ENCODE measurements at regions not wholly inside any gene's neighbourhood (a gene's known extent, or its start where the extent isn't known, plus 50 kb on each side); places are given as distances from the start of the nearest gene placed in this dataset.

DNA sequence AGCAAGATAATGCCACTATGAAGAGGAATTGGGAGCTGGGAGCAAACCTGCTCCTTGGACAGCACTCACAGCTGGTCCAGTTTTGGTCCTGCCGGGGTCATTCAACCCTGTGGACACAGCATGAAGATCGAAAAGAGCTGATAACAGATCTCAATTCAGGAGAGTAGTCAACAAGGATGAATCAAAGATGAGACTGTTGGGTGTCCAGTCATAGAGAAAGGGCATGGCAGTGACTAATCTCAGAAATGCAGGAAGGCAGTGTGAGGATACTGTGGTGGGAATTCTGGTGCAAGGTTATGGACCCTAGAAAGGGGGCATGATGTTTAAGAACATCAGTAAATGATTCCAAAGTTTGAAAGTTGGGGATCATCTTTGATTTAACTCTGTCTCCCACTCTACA, 261.4 kb upstream of the ZP4 start:
- FAIRE-seq, result no peak

DNA sequence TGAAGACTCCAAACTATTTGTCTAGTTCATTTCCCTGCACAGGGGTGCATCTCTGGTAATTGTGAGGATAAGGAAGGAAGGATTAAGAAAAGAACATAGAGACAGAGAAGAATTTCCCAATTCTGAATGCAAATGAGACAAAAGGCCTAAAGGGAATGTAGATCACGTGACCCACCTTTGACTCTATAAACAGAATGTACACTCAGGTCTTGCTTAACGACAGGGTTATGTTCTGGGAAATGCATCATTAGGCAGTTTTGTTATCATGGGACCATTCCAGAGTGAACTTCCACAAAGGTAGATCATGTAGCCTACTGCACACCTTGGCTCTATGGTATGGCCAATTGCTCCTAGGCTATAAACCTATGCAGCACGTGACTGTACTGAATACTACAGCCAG, 252.3 kb upstream of the ZP4 start:
- no peak for FAIRE-seq

DNA sequence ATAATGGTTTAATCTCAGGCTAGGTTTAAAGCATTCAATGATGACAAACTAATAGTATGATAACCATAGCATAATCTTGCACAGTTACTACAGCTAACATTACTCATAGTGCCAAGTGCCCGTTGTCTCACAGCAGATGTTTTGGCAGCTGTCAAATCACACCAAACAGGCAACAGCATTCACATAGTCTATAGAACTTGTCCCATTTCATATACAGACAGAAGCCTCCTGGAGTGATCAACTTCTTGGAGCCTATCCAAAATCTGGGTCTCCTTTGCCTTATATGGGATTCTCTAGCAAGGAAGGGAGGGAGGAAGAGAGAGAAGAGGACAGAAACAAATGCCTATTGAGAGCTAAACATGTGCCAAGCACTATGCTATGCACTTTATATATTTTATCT, 250.6 kb upstream of the ZP4 start:
- no peak for FAIRE-seq

GRCh38 chr1:238139713-238140112, 249.0 kb upstream of the ZP4 start:
- no peak for FAIRE-seq

DNA sequence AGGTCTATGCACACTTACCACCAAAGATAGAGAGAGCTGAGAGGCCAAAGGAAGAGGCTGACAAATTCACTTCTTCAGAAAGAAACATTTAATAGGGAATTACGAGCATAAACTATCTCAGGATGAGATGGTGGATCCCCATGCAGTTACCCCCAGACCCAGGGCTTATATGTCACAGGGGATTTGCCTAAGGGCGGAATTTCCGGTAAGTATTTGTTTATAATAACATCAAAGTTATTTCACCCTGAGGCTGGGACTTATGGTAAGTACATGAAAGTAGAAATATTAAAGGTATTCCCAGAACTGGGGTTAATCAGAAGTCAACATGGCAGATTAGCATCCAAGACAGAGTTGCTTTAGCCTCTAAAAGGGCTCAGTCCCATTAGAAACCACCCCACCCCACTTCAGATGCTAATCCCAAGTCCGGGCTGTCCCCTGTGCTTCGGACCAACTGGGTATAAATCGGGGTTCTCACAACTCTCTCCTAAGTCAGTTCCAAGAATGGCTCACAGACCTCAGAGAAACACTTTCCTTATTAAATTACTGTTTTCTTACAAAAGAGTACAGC, 247.4 kb upstream of the ZP4 start:
- no peak for FAIRE-seq

DNA sequence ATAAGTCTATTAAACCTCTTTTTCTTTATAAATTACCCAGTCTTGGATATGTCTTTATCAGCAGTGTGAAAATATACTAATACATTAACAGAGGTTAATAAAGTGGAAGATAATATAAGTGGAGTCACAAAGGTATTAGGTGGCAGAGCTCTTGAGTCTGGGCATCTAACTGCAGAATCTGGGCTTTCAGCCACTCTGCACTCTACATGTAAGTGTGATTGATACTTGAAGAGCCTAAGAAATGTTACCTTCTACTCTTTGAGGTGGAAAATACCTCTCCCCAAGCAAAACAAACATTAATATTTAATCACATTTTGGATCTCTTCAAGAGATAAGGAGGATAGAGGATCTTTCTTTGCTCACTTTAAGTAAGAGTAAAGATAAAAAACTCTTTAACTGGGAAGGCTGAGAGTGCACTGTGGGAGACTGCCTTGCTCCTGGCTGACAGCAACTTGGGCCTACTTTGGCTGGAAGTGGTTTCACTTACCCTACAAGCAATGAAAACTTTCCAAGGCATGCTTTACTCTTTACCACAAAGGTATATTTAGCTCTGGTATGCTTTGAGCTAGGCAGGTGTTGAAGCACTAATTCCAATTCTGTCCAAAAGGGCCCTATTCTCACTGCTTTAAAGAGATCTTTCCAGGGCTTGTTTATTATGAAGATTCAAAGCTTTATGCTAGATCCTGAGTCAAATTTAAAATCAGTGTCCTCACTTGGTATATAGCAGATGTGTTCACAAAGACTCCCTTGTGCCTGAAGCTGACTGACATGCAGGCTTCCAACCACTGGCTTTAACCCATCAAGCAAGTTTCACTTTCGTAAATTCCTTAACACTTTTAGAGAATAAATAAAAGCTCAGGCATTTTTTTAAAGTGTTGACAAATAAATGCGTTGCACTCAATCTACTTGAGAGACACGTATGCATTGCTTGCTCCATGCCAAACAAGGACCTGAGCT, 245.3 kb upstream of the ZP4 start:
- FAIRE-seq, result no peak

DNA sequence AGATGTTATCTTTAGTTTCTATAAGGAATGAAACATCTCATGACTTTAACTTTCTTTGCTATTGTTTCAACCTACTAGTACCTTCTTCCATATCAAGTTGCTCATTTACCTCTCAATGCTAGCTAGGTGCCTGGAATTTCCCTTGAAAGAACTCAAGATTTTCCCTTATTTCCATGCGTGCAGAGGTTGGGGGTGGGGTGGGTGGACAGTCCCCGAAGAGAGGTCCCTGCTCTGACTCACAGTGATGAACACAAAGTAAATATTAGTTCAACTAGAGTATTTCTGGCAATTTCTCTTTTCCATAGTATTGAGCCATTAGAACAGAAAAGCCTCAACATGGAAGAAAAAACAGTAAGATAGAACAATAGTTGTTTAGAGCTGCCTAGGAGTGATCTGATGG, 239.0 kb upstream of the ZP4 start:
- no peak for FAIRE-seq

- FAIRE-seq, result no peak
Measured at GRCh38 chr1:238123201-238123600, 232.5 kb upstream of the ZP4 start.

DNA sequence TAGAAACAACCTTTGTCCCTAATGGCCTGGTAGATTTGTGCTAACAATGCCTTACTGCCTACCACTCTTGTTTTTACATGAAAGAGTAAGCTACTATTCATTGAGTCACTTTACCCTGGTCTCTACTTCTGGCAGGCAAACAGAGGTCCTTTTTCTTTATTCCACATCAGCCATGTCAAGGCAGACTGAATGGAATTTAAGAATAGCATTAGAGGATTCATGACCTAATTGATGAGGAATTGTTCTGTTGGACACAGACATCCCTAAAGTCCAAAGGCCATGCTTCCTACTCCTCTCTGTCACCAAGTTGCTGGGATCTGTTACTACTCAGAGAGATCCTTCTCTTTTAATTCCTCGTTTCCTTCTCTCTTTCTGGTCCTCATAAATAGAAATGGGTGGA, 229.1 kb upstream of the ZP4 start:
- FAIRE-seq, result no peak

- no peak for FAIRE-seq
Measured at GRCh38 chr1:238119060-238119459, 228.3 kb upstream of the ZP4 start.

DNA sequence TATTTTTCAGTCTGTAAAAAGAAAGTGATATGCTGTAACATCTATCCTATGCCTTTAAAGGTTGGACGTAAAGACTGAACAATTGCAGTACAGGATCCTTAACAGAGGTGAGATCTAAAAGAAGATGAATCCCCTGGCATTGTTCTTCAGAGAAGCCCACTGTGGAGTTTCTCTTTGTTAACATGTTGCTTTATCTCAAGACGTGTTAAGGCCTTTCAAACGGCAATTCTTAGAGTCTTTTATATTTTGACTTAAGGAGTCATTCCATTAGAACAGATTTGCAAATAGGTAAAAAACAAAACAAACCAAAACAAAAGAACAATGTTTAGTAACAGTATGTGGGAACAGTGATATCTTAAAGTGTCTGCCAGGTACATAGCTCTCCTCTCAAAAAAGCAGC, 225.1 kb upstream of the ZP4 start:
- no peak for FAIRE-seq

- no peak for FAIRE-seq
Measured at GRCh38 chr1:238112952-238113621, 222.4 kb upstream of the ZP4 start.

DNA sequence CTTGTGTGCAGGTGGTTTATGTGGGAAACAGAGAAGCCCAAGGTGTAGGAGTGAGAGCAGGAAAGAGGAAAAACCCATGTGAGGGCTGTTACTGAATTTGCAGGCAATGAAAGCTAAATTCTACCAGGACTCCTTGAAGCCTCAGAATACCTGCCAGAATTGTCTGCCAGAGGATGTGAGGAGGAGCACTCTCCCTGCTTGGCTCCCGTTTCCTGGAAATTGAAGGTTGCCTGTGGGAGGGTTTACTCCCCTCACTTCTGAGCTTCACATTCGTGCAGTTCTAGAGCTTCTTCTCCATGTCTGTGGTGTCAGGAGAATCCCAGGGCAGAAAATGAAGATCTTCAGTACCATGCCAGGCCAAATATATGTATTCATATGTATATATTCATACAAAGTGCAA, 220.8 kb upstream of the ZP4 start:
- FAIRE-seq, result no peak

GRCh38 chr1:238111081-238111480, 220.4 kb upstream of the ZP4 start:
- no peak for FAIRE-seq

DNA sequence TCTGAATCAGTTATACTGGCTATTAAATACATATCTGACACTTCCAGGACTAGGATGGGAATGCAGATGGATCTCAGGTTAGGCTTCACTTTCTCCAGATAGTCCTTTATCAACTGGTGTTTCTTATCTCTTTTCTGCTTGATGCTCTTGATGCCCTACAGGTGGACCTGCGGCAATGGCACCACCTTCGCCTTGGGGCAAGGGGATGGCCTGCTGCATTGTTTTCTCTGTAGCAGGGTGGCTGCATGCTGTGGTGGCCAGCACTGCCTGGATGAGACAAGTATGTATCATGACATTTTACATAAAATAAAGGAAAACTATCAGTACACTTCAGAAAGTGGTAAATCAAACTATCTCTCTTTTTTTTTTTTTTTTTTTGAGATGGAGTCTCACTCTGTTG, 217.7 kb upstream of the ZP4 start:
- no peak for FAIRE-seq

GRCh38 chr1:238107322-238107721, 216.6 kb upstream of the ZP4 start:
- FAIRE-seq, result no peak

DNA sequence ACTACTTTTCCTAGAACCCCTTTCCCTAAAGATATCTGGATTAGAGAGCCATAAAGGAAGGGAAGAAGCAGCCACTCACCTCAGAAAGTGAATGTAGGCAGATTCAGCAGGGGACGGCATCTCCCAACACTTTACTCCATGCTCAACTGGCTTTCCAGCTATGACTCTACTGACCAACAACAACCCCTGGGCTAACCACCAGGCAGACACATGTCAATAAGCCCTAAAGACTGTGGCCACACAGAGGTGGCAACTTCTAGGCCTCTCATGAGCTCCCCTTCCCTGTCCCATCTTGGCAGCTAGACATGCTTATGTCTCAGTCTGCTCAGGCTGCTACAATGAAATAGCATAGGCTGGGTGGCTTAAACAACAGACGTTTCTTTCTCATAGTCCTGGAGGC, 214.0 kb upstream of the ZP4 start:
- no peak for FAIRE-seq

DNA sequence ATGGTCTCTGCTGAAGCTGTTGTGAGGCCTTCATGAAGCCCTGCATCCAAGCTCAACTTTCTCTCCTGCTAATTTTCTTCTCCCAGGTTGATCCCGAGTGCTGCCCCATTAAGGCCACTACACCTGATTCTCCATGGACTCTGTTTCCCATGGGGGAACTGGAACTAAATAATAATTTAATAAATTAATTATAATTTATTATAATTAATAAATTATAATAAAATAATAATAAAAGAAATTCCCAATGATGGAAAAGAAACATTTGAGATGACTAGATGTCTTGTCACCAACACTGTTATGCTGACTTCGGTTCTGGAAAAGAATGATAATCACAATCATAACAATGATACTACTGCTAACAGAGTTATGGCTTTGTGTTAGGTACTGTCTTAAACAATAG, 211.2 kb upstream of the ZP4 start:
- FAIRE-seq, result no peak

- no peak for FAIRE-seq
Measured at GRCh38 chr1:238099871-238100270, 209.1 kb upstream of the ZP4 start.

- no peak for FAIRE-seq
Measured at GRCh38 chr1:238089615-238090014, 198.9 kb upstream of the ZP4 start.

- no peak for FAIRE-seq
Measured at GRCh38 chr1:238088560-238089290, 198.0 kb upstream of the ZP4 start.

- FAIRE-seq, result no peak
Measured at GRCh38 chr1:238073991-238074390, 183.3 kb upstream of the ZP4 start.

- FAIRE-seq, result no peak
Measured at GRCh38 chr1:238071061-238071460, 180.3 kb upstream of the ZP4 start.
